ENCODE measurements at regions not wholly inside any gene's neighbourhood (a gene's known extent, or its start where the extent isn't known, plus 50 kb on each side); places are given as distances from the start of the nearest gene placed in this dataset.

GRCh38 chr14:22332686-22333421, 256.2 kb downstream of the DAD1 start:
- Histone ChIP-seq H3K23ac (ENCODE audit: low read depth, low read length) (no peak overlapping the region), H2AFZ (replicated peaks; ENCODE audit: low read length, poor library complexity) (no peak overlapping the region), H2BK120ac (ENCODE audit: low read depth, low read length) (no peak overlapping the region), H2BK5ac (ENCODE audit: low read depth, low read length, poor library complexity, severe bottlenecking) (no peak overlapping the region), H2AK9ac (replicated peaks; ENCODE audit: low read depth, low read length, poor library complexity) (no peak overlapping the region), H3K4me3 (ENCODE audit: insufficient read depth, low read depth, low read length) (no peak overlapping the region), H3K56ac (ENCODE audit: extremely low read depth, insufficient read depth, low read length) (no peak overlapping the region), H3K18ac (ENCODE audit: low read depth, low read length) (no peak overlapping the region), H3K4me2 (ENCODE audit: low read depth, low read length) (no peak overlapping the region), H3K9me3 (ENCODE audit: control insufficient read depth, insufficient read depth, low read length) (peaks cover 7% of the 10 kb centered on the region), H3K36me3 (ENCODE audit: control insufficient read depth, insufficient read depth, low read length) (no peaks in the 10 kb centered on the region), H3K79me1 (ENCODE audit: low read depth in 1 of 2, low read length in 2 of 2) (no peaks in the 10 kb centered on the region), H4K5ac (ENCODE audit: low read depth, low read length) (no peak overlapping the region), H2BK15ac (ENCODE audit: low read depth, low read length) (no peak overlapping the region), H3K4ac (ENCODE audit: low read depth, low read length) (no peak overlapping the region), H3K27ac (ENCODE audit: insufficient read depth, low read length) (no peak overlapping the region), H3K4me1 (ENCODE audit: control insufficient read depth, insufficient read depth, low read length) (no peaks in the 10 kb centered on the region; the same call in 1 of the 2 replicates), H2AK5ac (ENCODE audit: low read depth, low read length) (no peak overlapping the region), H3K9me1 (ENCODE audit: insufficient read depth, low read length) (peaks cover 4% of the 10 kb centered on the region; the same call in 1 of the 2 replicates), H3K9ac (ENCODE audit: low read depth, low read length) (no peak overlapping the region), H4K8ac (ENCODE audit: low read depth in 2 of 2, low read length in 2 of 2) (no peak overlapping the region), H3K27me3 (ENCODE audit: control insufficient read depth, insufficient read depth, low read length) (no peaks in the 10 kb centered on the region), H2BK20ac (ENCODE audit: low read depth, low read length) (no peak overlapping the region), H4K20me1 (ENCODE audit: insufficient read depth, low read length) (no peaks in the 10 kb centered on the region), H4K91ac (ENCODE audit: insufficient read depth, low read depth, low read length) (no peak overlapping the region), H3K14ac (replicated peaks; ENCODE audit: low read depth, low read length) (no peak overlapping the region)
- TF ChIP-seq SMC3 (IDR thresholded peaks at IDR 0.05; ENCODE audit: low read depth, low read length), result no peak
- TF ChIP-seq MAZ (IDR thresholded peaks at IDR 0.05; ENCODE audit: borderline replicate concordance, low read depth, low read length), result no peak
- no peak for TF ChIP-seq MXI1 (IDR thresholded peaks at IDR 0.05; ENCODE audit: borderline replicate concordance, low read depth, low read length)
- TF ChIP-seq NFE2L2 (IDR thresholded peaks at IDR 0.05; ENCODE audit: low read depth, low read length), result no peak
- TF ChIP-seq CTCF (conservative IDR thresholded peaks at IDR 0.05; ENCODE audit: low read depth, low read length), result no peak
- no peak for TF ChIP-seq MAFK (IDR thresholded peaks at IDR 0.05; ENCODE audit: low read depth, low read length)
- TF ChIP-seq RCOR1 (IDR thresholded peaks at IDR 0.05; ENCODE audit: insufficient replicate concordance, low read length), result no peak
- no peak for TF ChIP-seq RAD21 (IDR thresholded peaks at IDR 0.05; ENCODE audit: low read length)
- TF ChIP-seq USF2 (IDR thresholded peaks at IDR 0.05; ENCODE audit: low read depth, low read length), result no peak
- TF ChIP-seq CHD1 (IDR thresholded peaks at IDR 0.05; ENCODE audit: low read depth, low read length), result no peak
- no peak for TF ChIP-seq POLR2A (IDR thresholded peaks at IDR 0.05; ENCODE audit: low read depth, low read length)
- TF ChIP-seq BHLHE40 (IDR thresholded peaks at IDR 0.05; ENCODE audit: low read depth, low read length), result no peak
- TF ChIP-seq CEBPB (IDR thresholded peaks at IDR 0.05; ENCODE audit: low read depth, low read length), result no peak
- ChIA-PET POLR2A (ENCODE audit: unreplicated experiment) (no interaction called here), CTCF (interaction anchor here (0.5 to 0.8 kb wide), 2 partner anchors 32 to 111 kb away, joined by 3 to 5 read pairs; no protein-coding TSS in a partner anchor)
- dilution Hi-C loops (cut with HindIII; ENCODE audit: low sequenced_read_pairs, unreplicated experiment) (no loop called here), intact Hi-C loops (cut with micrococcal nuclease) (no loop called here), in situ Hi-C loops (cut with MboI; ENCODE audit: low sequenced_read_pairs) (no loop called here)
- no CpG with 5 or more reads among the region's 2 CpGs for WGBS, 2 experiments (ENCODE audit: extremely low coverage in 2 of 2, insufficient read length in 1 of 2)
- DNase-seq, result no peak
- ATAC-seq (ENCODE audit: low read depth), result no peak
- no TSS peak for BruUV-seq (replicated peaks)

Measured in IMR-90 (cell line).